IMR-90 (cell line): ENCODE measurements at regions not wholly inside any gene's neighbourhood (a gene's known extent, or its start where the extent isn't known, plus 50 kb on each side); places are given as distances from the start of the nearest gene placed in this dataset.

Experiments used
- ATAC-seq: fragments of 200-7000 bp; cut with Tn5 transposase; 2 replicates; pipeline ENCODE4 v1.9.1; 2020; ENCODE audit warnings: low read depth, mild to moderate bottlenecking, moderate library complexity
- BruUV-seq: library from RNA; stranded (reverse); fragments of 400-500 nt; replicated peaks from 2 replicates; lab custom pipeline; 2021; lab: Mats Ljungman, UMichigan
- CTCF ChIA-PET: fragments of 300-600 bp; formaldehyde crosslinking; extraction: SDS; loops from one replicate; lab custom pipeline; 2021; ENCODE audit warnings: antibody characterized with exemption; lab: Yijun Ruan, JAX
- POLR2A ChIA-PET: fragments of 300-600 bp; sonication (Branson Sonifier 250); formaldehyde crosslinking; loops from one replicate; lab custom pipeline; 2022; ENCODE audit warnings: antibody characterized with exemption; ENCODE audit not compliant: unreplicated experiment; lab: Charles Lee
- DNase-seq: peaks from one replicate; pipeline ENCODE4 v3.0.0; 2013
- H2AFZ ChIP-seq: replicated peaks from 2 replicates; pipeline ENCODE3; 2013; ENCODE audit warnings: low read length, mild to moderate bottlenecking; ENCODE audit not compliant: poor library complexity
- H2AK5ac ChIP-seq: 2 replicates; pipeline ENCODE4 v1.6.1; 2013; ENCODE audit warnings: low read depth, low read length, inconsistent platforms
- H2AK9ac ChIP-seq: replicated peaks from 2 replicates; pipeline ENCODE3; 2013; ENCODE audit warnings: mild to moderate bottlenecking, low read depth, low read length, moderate library complexity; ENCODE audit not compliant: poor library complexity
- H2BK120ac ChIP-seq: 2 replicates; pipeline ENCODE4 v1.6.1; 2013; ENCODE audit warnings: low read depth, low read length, inconsistent platforms
- H2BK15ac ChIP-seq: 3 replicates; pipeline ENCODE4 v1.6.1; 2013; ENCODE audit warnings: low read depth, low read length, inconsistent platforms
- H2BK20ac ChIP-seq: 2 replicates; pipeline ENCODE4 v1.6.1; 2013; ENCODE audit warnings: low read depth, mild to moderate bottlenecking, inconsistent platforms, low read length, moderate library complexity
- H2BK5ac ChIP-seq: 2 replicates; pipeline ENCODE4 v1.6.1; 2013; ENCODE audit warnings: mild to moderate bottlenecking, low read depth, low read length, inconsistent platforms; ENCODE audit not compliant: poor library complexity, severe bottlenecking
- H3K14ac ChIP-seq: replicated peaks from 2 replicates; pipeline ENCODE4 v1.6.1; 2013; ENCODE audit warnings: low read depth, low read length, inconsistent platforms
- H3K18ac ChIP-seq: 2 replicates; pipeline ENCODE4 v1.6.1; 2013; ENCODE audit warnings: low read depth, low read length, control low read depth
- H3K23ac ChIP-seq: 2 replicates; pipeline ENCODE4 v1.6.1; 2013; ENCODE audit warnings: low read depth, low read length, inconsistent platforms
- H3K27ac ChIP-seq: 2 replicates; pipeline ENCODE4 v1.5.1; 2013; ENCODE audit warnings: mild to moderate bottlenecking, control low read depth, low read length; ENCODE audit not compliant: insufficient read depth
- H3K27me3 ChIP-seq: 2 replicates; pipeline ENCODE4 v1.6.1; 2013; ENCODE audit warnings: low read length; ENCODE audit not compliant: control insufficient read depth, insufficient read depth
- H3K36me3 ChIP-seq: 2 replicates; pipeline ENCODE4 v1.6.1; 2013; ENCODE audit warnings: low read length, mixed read lengths; ENCODE audit not compliant: control insufficient read depth, insufficient read depth
- H3K4ac ChIP-seq: 2 replicates; pipeline ENCODE4 v1.6.1; 2013; ENCODE audit warnings: low read depth, low read length, inconsistent platforms
- H3K4me1 ChIP-seq: 2 replicates; pipeline ENCODE4 v1.6.1; 2013; ENCODE audit warnings: low read length, mixed read lengths; ENCODE audit not compliant: control insufficient read depth, insufficient read depth
- H3K4me2 ChIP-seq: 2 replicates; pipeline ENCODE4 v1.6.1; 2013; ENCODE audit warnings: low read depth, mild to moderate bottlenecking, control low read depth, low read length, moderate library complexity
- H3K4me3 ChIP-seq: 2 replicates; pipeline ENCODE4 v1.5.1; 2013; ENCODE audit warnings: low read depth, mild to moderate bottlenecking, control low read depth, low read length, moderate library complexity; ENCODE audit not compliant: insufficient read depth
- H3K56ac ChIP-seq: 2 replicates; pipeline ENCODE4 v1.6.1; 2013; ENCODE audit warnings: low read length, inconsistent platforms; ENCODE audit not compliant: insufficient read depth; ENCODE audit errors: extremely low read depth
- H3K79me1 ChIP-seq, 2 experiments: 2 replicates each; pipeline ENCODE4 v1.6.1; 2013; ENCODE audit warnings: low read length in 2 of 2, inconsistent platforms in 1 of 2, low read depth in 1 of 2
- H3K9ac ChIP-seq: 2 replicates; pipeline ENCODE4 v1.6.1; 2013; ENCODE audit warnings: low read depth, low read length, control low read depth
- H3K9me1 ChIP-seq: 2 replicates; pipeline ENCODE4 v1.6.1; 2013; ENCODE audit warnings: low read length, inconsistent platforms; ENCODE audit not compliant: insufficient read depth
- H3K9me3 ChIP-seq: 2 replicates; pipeline ENCODE4 v1.6.1; 2013; ENCODE audit warnings: low read length; ENCODE audit not compliant: control insufficient read depth, insufficient read depth
- H4K20me1 ChIP-seq: 2 replicates; pipeline ENCODE4 v1.6.1; 2013; ENCODE audit warnings: low read length, inconsistent platforms; ENCODE audit not compliant: insufficient read depth
- H4K5ac ChIP-seq: 2 replicates; pipeline ENCODE4 v1.6.1; 2013; ENCODE audit warnings: mild to moderate bottlenecking, low read depth, low read length, control low read depth
- H4K8ac ChIP-seq, 2 experiments: 2 replicates each; pipeline ENCODE4 v1.6.1; 2013; ENCODE audit warnings: low read depth in 2 of 2, low read length in 2 of 2, control low read depth in 1 of 2, inconsistent platforms in 1 of 2
- H4K91ac ChIP-seq: 2 replicates; pipeline ENCODE4 v1.6.1; 2013; ENCODE audit warnings: low read depth, low read length, inconsistent platforms; ENCODE audit not compliant: insufficient read depth
- BHLHE40 ChIP-seq: fragments of 150-350 bp; IDR thresholded peaks from 2 replicates; pipeline ENCODE4 v1.6.1; 2016; ENCODE audit warnings: mild to moderate bottlenecking, low read depth, low read length
- CEBPB ChIP-seq: IDR thresholded peaks from 2 replicates; pipeline ENCODE4 v1.6.1; 2012; ENCODE audit warnings: low read depth, low read length, improper control_type of control experiment
- CHD1 ChIP-seq: IDR thresholded peaks from 2 replicates; pipeline ENCODE4 v1.6.1; 2012; ENCODE audit warnings: low read depth, low read length, improper control_type of control experiment
- CTCF ChIP-seq: conservative IDR thresholded peaks from 2 replicates; pipeline ENCODE4 v1.5.1; 2012; ENCODE audit warnings: mild to moderate bottlenecking, low read depth, low read length, improper control_type of control experiment
- ELK1 ChIP-seq: fragments of 150-350 bp; IDR thresholded peaks from 2 replicates; pipeline ENCODE4 v1.6.1; 2016; ENCODE audit warnings: low read depth, mild to moderate bottlenecking, low read length, moderate library complexity, borderline replicate concordance
- FOS ChIP-seq: fragments of 150-350 bp; IDR thresholded peaks from 2 replicates; pipeline ENCODE4 v1.6.1; 2016; ENCODE audit warnings: low read depth, low read length
- MAFK ChIP-seq: IDR thresholded peaks from 2 replicates; pipeline ENCODE4 v1.6.1; 2012; ENCODE audit warnings: low read depth, low read length, improper control_type of control experiment
- MAZ ChIP-seq: IDR thresholded peaks from 2 replicates; pipeline ENCODE4 v1.6.1; 2012; ENCODE audit warnings: low read depth, mild to moderate bottlenecking, low read length, improper control_type of control experiment, moderate library complexity, borderline replicate concordance
- MXI1 ChIP-seq: IDR thresholded peaks from 2 replicates; pipeline ENCODE4 v1.6.1; 2012; ENCODE audit warnings: low read depth, mild to moderate bottlenecking, low read length, moderate library complexity, borderline replicate concordance
- NFE2L2 ChIP-seq: fragments of 150-350 bp; IDR thresholded peaks from 2 replicates; pipeline ENCODE4 v1.6.1; 2016; ENCODE audit warnings: low read depth, mild to moderate bottlenecking, low read length
- POLR2A ChIP-seq: IDR thresholded peaks from 2 replicates; pipeline ENCODE4 v1.6.1; 2012; ENCODE audit warnings: mild to moderate bottlenecking, low read depth, low read length
- RAD21 ChIP-seq: IDR thresholded peaks from 2 replicates; pipeline ENCODE4 v1.6.1; 2012; ENCODE audit warnings: low read length, improper control_type of control experiment
- RCOR1 ChIP-seq: IDR thresholded peaks from 2 replicates; pipeline ENCODE4 v1.6.1; 2012; ENCODE audit warnings: mild to moderate bottlenecking, low read length, improper control_type of control experiment; ENCODE audit not compliant: insufficient replicate concordance
- RFX5 ChIP-seq: IDR thresholded peaks from 2 replicates; pipeline ENCODE4 v1.8.0; 2012; ENCODE audit warnings: low read depth, mild to moderate bottlenecking, low read length, moderate library complexity
- USF2 ChIP-seq: fragments of 150-350 bp; IDR thresholded peaks from 2 replicates; pipeline ENCODE4 v1.6.1; 2017; ENCODE audit warnings: mild to moderate bottlenecking, antibody characterized with exemption, low read length, low read depth
- WGBS, 2 experiments: methylation state at CpG; one replicate each; pipeline versions ENCODE4 v1.1.5 to v1.1.7; 2013; ENCODE audit warnings: missing lambda C conversion rate in 2 of 2; ENCODE audit not compliant: insufficient read length in 1 of 2; ENCODE audit errors: extremely low coverage in 2 of 2; 5-methylcytosine and 5-hydroxymethylcytosine counted together
- dilution Hi-C: fragments of 300-500 bp; cut with HindIII; formaldehyde crosslinking; loops from one replicate; pipeline ENCODE4 v1.14.3; 2018; ENCODE audit warnings: low sequenced_read_pairs; ENCODE audit not compliant: unreplicated experiment
- in situ Hi-C: fragments of 300-500 bp; cut with MboI; formaldehyde crosslinking; loops from 3 replicates; pipeline ENCODE4 v1.14.3; 2019; ENCODE audit warnings: low sequenced_read_pairs, inconsistent platforms, mixed read lengths
- intact Hi-C: fragments of 100-400 bp; cut with micrococcal nuclease; formaldehyde crosslinking; loops from 2 replicates; pipeline ENCODE4 v1.10.0; 2022

GRCh38 chr12:14308516-14308915 lies 57.0 kb upstream of the ATF7IP start:
- H3K4me3 ChIP-seq = no peak overlapping the region
- no peaks in the 10 kb centered on the region for H3K79me1 ChIP-seq
- intact Hi-C loops (no loop called here), in situ Hi-C loops (no loop called here), dilution Hi-C loops (no loop called here)
- ChIA-PET POLR2A (no interaction called here), CTCF (interaction anchor here (0.6 kb wide), 1 partner anchor 640 kb away, joined by 6 read pairs; no protein-coding TSS in a partner anchor)
- no peak overlapping the region for H2AFZ ChIP-seq
- no peak overlapping the region for H3K9ac ChIP-seq
- no peak overlapping the region for H4K8ac ChIP-seq
- BruUV-seq = no TSS peak
- H4K5ac ChIP-seq = no peak overlapping the region
- no peak for DNase-seq
- H3K9me3 ChIP-seq = no peaks in the 10 kb centered on the region
- H3K56ac ChIP-seq = no peak overlapping the region
- no peak overlapping the region for H2BK20ac ChIP-seq
- TF ChIP-seq RAD21 (no peak), USF2 (no peak), MAZ (no peak), POLR2A (no peak), CEBPB (no peak), NFE2L2 (no peak), RCOR1 (no peak), CTCF (no peak), ELK1 (no peak), CHD1 (no peak), FOS (no peak), MAFK (no peak), BHLHE40 (no peak), RFX5 (no peak), MXI1 (no peak)
- no peak overlapping the region for H2AK9ac ChIP-seq
- H4K20me1 ChIP-seq = no peaks in the 10 kb centered on the region
- H2BK5ac ChIP-seq = no peak overlapping the region
- no peaks in the 10 kb centered on the region for H3K36me3 ChIP-seq
- no peak overlapping the region for H3K14ac ChIP-seq
- no peaks in the 10 kb centered on the region for H3K4me1 ChIP-seq
- no peak overlapping the region for H3K4me2 ChIP-seq
- no peaks in the 10 kb centered on the region for H3K27me3 ChIP-seq
- no peak overlapping the region for H2BK120ac ChIP-seq
- no peak overlapping the region for H3K18ac ChIP-seq
- no CpG with 5 or more reads among the region's 4 CpGs for WGBS, 2 experiments
- H4K91ac ChIP-seq = no peak overlapping the region
- no peak overlapping the region for H2AK5ac ChIP-seq
- no peak overlapping the region for H2BK15ac ChIP-seq
- H3K9me1 ChIP-seq = no peaks in the 10 kb centered on the region
- H3K27ac ChIP-seq = no peak overlapping the region
- no peak overlapping the region for H3K4ac ChIP-seq
- no peak overlapping the region for H3K23ac ChIP-seq
- ATAC-seq = no peak
